Endothelial cell (in vitro differentiated cells): ENCODE measurements at regions not wholly inside any gene's neighbourhood (a gene's known extent, or its start where the extent isn't known, plus 50 kb on each side); places are given as distances from the start of the nearest gene placed in this dataset.

Experiments used
- DNase-seq: peaks from one replicate; pipeline ENCODE4 v3.0.0; 2021; ENCODE audit warnings: low spot score
- H3K27ac Mint-ChIP-seq: one replicate; pipeline ENCODE4 v1.8.0; 2021; ENCODE audit warnings: mixed read lengths, inconsistent platforms; ENCODE audit not compliant: unreplicated experiment
- H3K27me3 Mint-ChIP-seq: one replicate; pipeline ENCODE4 v1.8.0; 2021; ENCODE audit warnings: mild to moderate bottlenecking, moderate library complexity, mixed read lengths, inconsistent platforms; ENCODE audit not compliant: unreplicated experiment
- H3K36me3 Mint-ChIP-seq: one replicate; pipeline ENCODE4 v1.8.0; 2021; ENCODE audit warnings: mild to moderate bottlenecking, low read depth, mixed read lengths, inconsistent platforms; ENCODE audit not compliant: unreplicated experiment
- H3K4me1 Mint-ChIP-seq: one replicate; pipeline ENCODE4 v1.8.0; 2021; ENCODE audit warnings: mild to moderate bottlenecking, mixed read lengths, inconsistent platforms; ENCODE audit not compliant: unreplicated experiment
- H3K4me3 Mint-ChIP-seq: one replicate; pipeline ENCODE4 v1.8.0; 2021; ENCODE audit warnings: mild to moderate bottlenecking, mixed read lengths, inconsistent platforms; ENCODE audit not compliant: unreplicated experiment
- H3K9me3 Mint-ChIP-seq: one replicate; pipeline ENCODE4 v1.8.0; 2021; ENCODE audit warnings: mixed read lengths, inconsistent platforms; ENCODE audit not compliant: unreplicated experiment
- CTCF ChIP-seq: fragments of 200-600 bp; sonication (generic); IDR thresholded peaks from one replicate; pipeline ENCODE4 v1.5.0; 2021; ENCODE audit warnings: antibody characterized with exemption; ENCODE audit not compliant: unreplicated experiment

DNA sequence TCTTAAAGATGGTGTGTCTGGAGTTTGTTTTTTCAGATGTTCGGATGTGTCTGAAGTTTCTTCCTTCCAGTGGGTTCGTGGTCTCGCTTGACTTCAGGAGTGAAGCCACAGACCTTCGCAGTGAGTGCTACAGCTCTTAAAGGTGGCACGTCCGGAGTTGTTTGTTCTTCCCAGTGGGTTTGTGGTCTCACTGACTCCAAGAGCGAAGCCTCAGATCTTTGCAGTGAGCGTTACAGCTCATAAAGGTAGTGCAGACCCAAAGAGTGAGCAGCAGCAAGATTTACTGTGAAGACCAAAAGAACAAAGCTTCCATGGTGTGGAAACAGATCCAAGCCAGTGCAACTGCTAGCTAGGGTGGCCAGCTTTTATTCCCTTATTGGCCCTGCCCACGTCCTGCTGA, 1430.4 kb upstream of the B3GALT2 start:
- DNase-seq: no peak
- Mint-ChIP-seq H3K9me3 (no peaks in the 10 kb centered on the region), H3K27ac (no peak overlapping the region), H3K4me3 (no peak overlapping the region), H3K4me1 (no peaks in the 10 kb centered on the region), H3K27me3 (peaks cover 6% of the 10 kb centered on the region), H3K36me3 (no peaks in the 10 kb centered on the region)
- TF ChIP-seq CTCF: no peak

- H3K27me3 Mint-ChIP-seq: no peaks in the 10 kb centered on the region
- no peak for TF ChIP-seq CTCF
- no peaks in the 10 kb centered on the region for H3K4me1 Mint-ChIP-seq
- no peak overlapping the region for H3K4me3 Mint-ChIP-seq
- no peaks in the 10 kb centered on the region for H3K36me3 Mint-ChIP-seq
- DNase-seq: no peak
- H3K27ac Mint-ChIP-seq: no peak overlapping the region
- H3K9me3 Mint-ChIP-seq: no peaks in the 10 kb centered on the region
Observed at GRCh38 chr1:194602184-194602583, 1415.8 kb upstream of the B3GALT2 start.

DNA sequence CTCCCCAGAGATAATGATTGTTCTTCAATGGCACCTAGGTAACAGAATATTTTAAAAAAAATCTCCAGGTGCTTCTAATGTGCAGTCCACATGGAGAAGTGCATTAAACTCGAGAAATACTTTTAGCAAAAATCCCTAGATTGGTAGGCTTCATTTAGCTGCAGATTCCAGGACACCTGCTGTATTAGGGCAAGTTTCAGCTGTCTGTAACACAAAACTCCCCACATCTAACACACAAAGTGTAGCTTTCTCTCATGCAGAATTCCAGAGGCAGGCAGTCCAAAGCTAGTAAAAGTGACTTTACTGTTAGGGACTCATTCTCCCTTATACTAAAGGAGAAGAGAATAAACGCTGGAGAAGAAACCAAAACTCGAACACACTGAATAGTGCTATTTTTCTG, 1414.3 kb upstream of the B3GALT2 start:
- H3K27ac Mint-ChIP-seq: no peak overlapping the region
- TF ChIP-seq CTCF: no peak
- no peaks in the 10 kb centered on the region for H3K9me3 Mint-ChIP-seq
- H3K27me3 Mint-ChIP-seq: no peaks in the 10 kb centered on the region
- DNase-seq: no peak
- no peak overlapping the region for H3K4me3 Mint-ChIP-seq
- no peaks in the 10 kb centered on the region for H3K36me3 Mint-ChIP-seq
- no peaks in the 10 kb centered on the region for H3K4me1 Mint-ChIP-seq

GRCh38 chr1:194598098-194598497, 1411.7 kb upstream of the B3GALT2 start:
- H3K27ac Mint-ChIP-seq: no peak overlapping the region
- no peak for DNase-seq
- H3K4me3 Mint-ChIP-seq: no peak overlapping the region

DNA sequence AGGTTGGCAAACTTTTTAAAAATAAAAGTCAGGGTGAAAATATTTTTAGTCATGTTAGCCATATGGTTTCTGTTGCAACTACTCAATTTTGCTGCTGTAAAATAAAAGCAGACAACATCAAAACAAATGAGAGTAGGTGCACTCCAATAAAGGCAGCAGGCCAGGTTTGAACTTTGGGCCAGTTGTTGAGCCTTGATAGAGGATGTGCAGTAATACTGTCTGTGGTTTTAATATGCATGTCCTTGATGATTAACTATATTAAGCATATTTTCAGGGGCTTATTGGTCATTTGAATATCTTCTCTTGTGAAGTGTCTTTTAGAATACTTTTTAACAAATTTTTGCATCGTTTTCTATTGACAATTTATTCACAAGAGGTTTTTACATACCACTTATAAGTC, 1399.9 kb upstream of the B3GALT2 start:
- Mint-ChIP-seq H3K27ac (no peak overlapping the region), H3K9me3 (no peaks in the 10 kb centered on the region), H3K4me3 (no peak overlapping the region), H3K27me3 (peaks cover 1% of the 10 kb centered on the region), H3K4me1 (no peaks in the 10 kb centered on the region), H3K36me3 (no peaks in the 10 kb centered on the region)
- no peak for DNase-seq
- no peak for TF ChIP-seq CTCF

More at GRCh38 chr1:194598098-194598497, 1411.7 kb upstream of the B3GALT2 start:
- Mint-ChIP-seq H3K36me3 (no peaks in the 10 kb centered on the region), H3K27me3 (no peaks in the 10 kb centered on the region), H3K4me1 (no peaks in the 10 kb centered on the region), H3K9me3 (no peaks in the 10 kb centered on the region)
- no peak for TF ChIP-seq CTCF
